K562 (cell line): ENCODE measurements at regions not wholly inside any gene's neighbourhood (a gene's known extent, or its start where the extent isn't known, plus 50 kb on each side); places are given as distances from the start of the nearest gene placed in this dataset.

Experiments
- ATAC-seq: fragments of 200-7000 bp; cut with Tn5 transposase; 3 replicates; pipeline ENCODE4 v1.9.1; 2020; ENCODE audit warnings: moderate library complexity
- BruUV-seq: library from RNA; stranded (reverse); fragments of 400-500 nt; replicated peaks from 2 replicates; lab custom pipeline; 2021; lab: Mats Ljungman, UMichigan
- CTCF ChIA-PET: fragments of 300-600 bp; formaldehyde crosslinking; extraction: SDS; loops from one replicate; lab custom pipeline; 2021; ENCODE audit warnings: low intra/inter-chr PET ratio; lab: Yijun Ruan, JAX
- POLR2A ChIA-PET: fragments of 300-600, 350-650 bp; sonication (Branson Sonifier 250); formaldehyde crosslinking; extraction: SDS; loops from one replicate; lab custom pipeline; 2021; ENCODE audit warnings: antibody characterized with exemption, inconsistent platforms; lab: Yijun Ruan, JAX
- DNase-seq, 4 experiments: peaks; one replicate each; pipeline versions ENCODE4 v3.0.0 to v3.0.0-alpha.2; 2011 to 2018; ENCODE audit warnings: low spot score in 3 of 4, mixed read lengths in 3 of 4; ENCODE audit errors: extremely low read depth in 1 of 4
- FAIRE-seq: peaks from 2 replicates; lab custom pipeline; 2011; peaks lifted over from hg19 to GRCh38; lab: Jason Lieb, UNC
- H2AFZ ChIP-seq: 2 replicates; pipeline ENCODE4 v1.6.0; 2011; ENCODE audit warnings: low read depth, low read length, control low read depth, inconsistent platforms
- H3K27ac ChIP-seq: fragments of 200-600 bp; 3 replicates; pipeline ENCODE4 v1.8.0; 2011; ENCODE audit warnings: low read depth, mild to moderate bottlenecking, control low read depth, inconsistent platforms, low read length, moderate library complexity, mixed read lengths; ENCODE audit errors: extremely low read depth
- H3K27me3 ChIP-seq, 2 experiments: fragments of 300-600 bp in 1 of 2; 2 replicates in 1 of 2; 3 replicates in 1 of 2; pipeline versions ENCODE4 v1.6.0 to v1.8.0; 2011; ENCODE audit warnings: inconsistent platforms in 2 of 2, low read length in 2 of 2, mild to moderate bottlenecking in 1 of 2, mixed read lengths in 1 of 2, moderate library complexity in 1 of 2; ENCODE audit not compliant: control insufficient read depth in 2 of 2, insufficient read depth in 2 of 2
- H3K36me3 ChIP-seq: fragments of 300-600 bp; 3 replicates; pipeline ENCODE4 v1.8.0; 2011; ENCODE audit warnings: mild to moderate bottlenecking, low read length, inconsistent platforms; ENCODE audit not compliant: control insufficient read depth, insufficient read depth
- H3K4me1 ChIP-seq, 2 experiments: fragments of 200-600 bp in 1 of 2; replicated peaks in 1 of 2; 2 replicates in 1 of 2; 3 replicates in 1 of 2; pipeline versions ENCODE4 v1.5.1 to v1.8.0; 2011; ENCODE audit warnings: inconsistent platforms in 2 of 2, low read length in 2 of 2, mild to moderate bottlenecking in 1 of 2, mixed read lengths in 1 of 2, moderate library complexity in 1 of 2; ENCODE audit not compliant: control insufficient read depth in 2 of 2, insufficient read depth in 2 of 2
- H3K4me2 ChIP-seq: 2 replicates; pipeline ENCODE4 v1.6.1; 2011; ENCODE audit warnings: low read length, control low read depth, inconsistent platforms, mixed read lengths; ENCODE audit not compliant: insufficient read depth
- H3K4me3 ChIP-seq: fragments of 200-600 bp; sonication (generic), shearing (Covaris generic); 2 replicates; pipeline ENCODE4 v1.5.1; 2016; ENCODE audit warnings: control low read depth, inconsistent platforms
- H3K79me2 ChIP-seq: fragments of 200-600 bp; 3 replicates; pipeline ENCODE4 v1.8.0; 2011; ENCODE audit warnings: low read length, inconsistent platforms; ENCODE audit not compliant: control insufficient read depth, insufficient read depth
- H3K9ac ChIP-seq, 2 experiments: 2 replicates each; pipeline versions ENCODE4 v1.6.0 to v1.6.1; 2011; ENCODE audit warnings: low read depth in 2 of 2, low read length in 2 of 2, control low read depth in 1 of 2, inconsistent platforms in 1 of 2, mild to moderate bottlenecking in 1 of 2, mixed read lengths in 1 of 2; ENCODE audit not compliant: insufficient read depth in 1 of 2
- H3K9me1 ChIP-seq: one replicate; pipeline ENCODE4 v1.6.0; 2011; ENCODE audit warnings: inconsistent platforms, mild to moderate bottlenecking, low read length, moderate library complexity; ENCODE audit not compliant: control insufficient read depth, insufficient read depth
- H3K9me3 ChIP-seq: replicated peaks from 2 replicates; pipeline ENCODE4 v1.5.1; 2011; ENCODE audit warnings: low read depth, low read length, inconsistent platforms; ENCODE audit not compliant: control insufficient read depth, insufficient read depth
- H4K20me1 ChIP-seq: replicated peaks from 2 replicates; pipeline ENCODE4 v1.6.1; 2011; ENCODE audit warnings: low read length, inconsistent platforms, mixed read lengths; ENCODE audit not compliant: control insufficient read depth, insufficient read depth
- BRD9 ChIP-seq: fragments of 450-650 bp; IDR thresholded peaks from 2 replicates; pipeline ENCODE4 v1.6.1; 2018; ENCODE audit warnings: low read depth; ENCODE audit not compliant: partially characterized antibody
- CBX3 ChIP-seq, 2 experiments: IDR thresholded peaks; 1 replicate in 1 of 2; 2 replicates in 1 of 2; pipeline ENCODE4 v1.6.1; 2012; ENCODE audit warnings: inconsistent platforms in 2 of 2, low read length in 2 of 2, borderline replicate concordance in 1 of 2, control low read depth in 1 of 2
- CEBPB ChIP-seq: fragments of 450-650 bp; IDR thresholded peaks from 2 replicates; pipeline ENCODE4 v1.6.1; 2016; ENCODE audit warnings: missing genetic modification characterization, missing compliant biosample characterization
- EZH2 ChIP-seq: IDR thresholded peaks from 2 replicates; pipeline ENCODE4 v1.6.1; 2012; ENCODE audit warnings: low read depth, mild to moderate bottlenecking, inconsistent platforms, low read length, borderline replicate concordance
- GATAD2A ChIP-seq: fragments of 450-650 bp; IDR thresholded peaks from 2 replicates; pipeline ENCODE4 v1.6.1; 2017
- NCOA1 ChIP-seq: fragments of 450-650 bp; IDR thresholded peaks from 2 replicates; pipeline ENCODE4 v1.6.1; 2016; ENCODE audit warnings: low read depth
- NELFE ChIP-seq: IDR thresholded peaks from 2 replicates; pipeline ENCODE4 v1.6.1; 2011; ENCODE audit warnings: mild to moderate bottlenecking; ENCODE audit not compliant: insufficient read depth, insufficient read length
- PCBP2 ChIP-seq: fragments of 200-400 bp; formaldehyde crosslinking; IDR thresholded peaks from 2 replicates; pipeline ENCODE4 v1.6.1; 2018; ENCODE audit warnings: low read length, low read depth, mild to moderate bottlenecking, moderate library complexity; ENCODE audit not compliant: poor library complexity, severe bottlenecking
- SIX5 ChIP-seq, 2 experiments: IDR thresholded peaks; 2 replicates each; pipeline ENCODE4 v1.6.1; 2011; ENCODE audit warnings: low read length in 2 of 2, borderline replicate concordance in 1 of 2, low read depth in 1 of 2, mild to moderate bottlenecking in 1 of 2, moderate library complexity in 1 of 2; ENCODE audit not compliant: insufficient read depth in 1 of 2
- SMARCA5 ChIP-seq: fragments of 450-650 bp; IDR thresholded peaks from 2 replicates; pipeline ENCODE4 v1.6.1; 2016
- SMARCC2 ChIP-seq: fragments of 450-650 bp; IDR thresholded peaks from 2 replicates; pipeline ENCODE4 v1.6.1; 2017; ENCODE audit warnings: antibody characterized with exemption, moderate library complexity, mild to moderate bottlenecking, low read depth
- SREBF2 ChIP-seq: sonication (generic); formaldehyde crosslinking; IDR thresholded peaks from 2 replicates; pipeline ENCODE4 v1.4.0; 2020; ENCODE audit warnings: mild to moderate bottlenecking, missing genetic modification reagents
- TAF15 ChIP-seq: fragments of 200-400 bp; formaldehyde crosslinking; IDR thresholded peaks from 2 replicates; pipeline ENCODE4 v1.6.1; 2017; ENCODE audit warnings: mild to moderate bottlenecking, low read depth, low read length, moderate library complexity
- TCFL5 ChIP-seq: fragments of 250-450 bp; sonication (Bioruptor Pico); conservative IDR thresholded peaks from 2 replicates; pipeline ENCODE4 v1.6.1; 2021; ENCODE audit warnings: mild to moderate bottlenecking, moderate library complexity, matching md5 sums
- ZBED1 ChIP-seq: IDR thresholded peaks from 2 replicates; pipeline ENCODE4 v1.6.1; 2014
- ZNF165 ChIP-seq: fragments of 250-450 bp; sonication (Bioruptor Pico); IDR thresholded peaks from 2 replicates; pipeline ENCODE4 v1.4.0; 2020; ENCODE audit warnings: borderline replicate concordance
- WGBS: fragments of 100-300 bp; shearing (Covaris generic); methylation state at CpG from one replicate; pipeline ENCODE4 v1.1.6; 2016; ENCODE audit warnings: low coverage, mixed read lengths; ENCODE audit not compliant: insufficient coverage; ENCODE audit errors: missing lambda C conversion rate; 5-methylcytosine and 5-hydroxymethylcytosine counted together
- in situ Hi-C: fragments of 300-500 bp; cut with MboI; formaldehyde crosslinking; loops from 4 replicates; pipeline ENCODE4 v1.15.0; 2018; ENCODE audit warnings: inconsistent platforms, mixed read lengths
- intact Hi-C: fragments of 100-400 bp; cut with micrococcal nuclease; formaldehyde crosslinking; loops from 2 replicates; pipeline ENCODE4 v1.14.2; 2022
- TF ChIP-seq, protein P1 (sequence below), 3 experiments: IDR thresholded peaks in 2 of 3; conservative IDR thresholded peaks in 1 of 3; 2 replicates each; pipeline ENCODE4 v1.5.1; 2011 to 2012; ENCODE audit warnings: low read length in 3 of 3, mild to moderate bottlenecking in 3 of 3, control low read depth in 2 of 3, improper control_type of control experiment in 1 of 3, inconsistent platforms in 1 of 3, low read depth in 1 of 3, mixed read lengths in 1 of 3, moderate library complexity in 1 of 3; ENCODE audit not compliant: insufficient read depth in 2 of 3

DNA sequence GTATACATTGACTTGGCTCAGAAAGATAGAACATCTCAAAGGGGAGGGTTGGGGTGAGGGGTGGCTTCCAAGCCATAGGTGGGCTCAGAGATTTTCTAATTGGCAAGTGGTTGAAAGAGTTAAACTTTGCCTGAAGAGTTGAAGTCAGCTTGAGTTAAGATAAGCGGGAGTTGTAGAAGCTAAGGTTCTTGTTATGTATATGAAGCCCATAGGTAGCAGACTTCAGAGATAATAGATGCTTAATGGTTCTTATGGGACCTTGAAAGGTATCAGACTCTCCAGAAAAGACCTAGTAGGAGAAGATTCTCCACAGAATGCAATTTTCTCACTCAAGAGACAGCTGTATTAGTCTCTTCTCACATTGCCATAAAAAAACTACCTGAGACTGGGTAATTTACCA is 599.1 kb upstream of the CPEB2 start:
- FAIRE-seq = no peak
- H3K9me1 ChIP-seq = no peaks in the 10 kb centered on the region

DNA sequence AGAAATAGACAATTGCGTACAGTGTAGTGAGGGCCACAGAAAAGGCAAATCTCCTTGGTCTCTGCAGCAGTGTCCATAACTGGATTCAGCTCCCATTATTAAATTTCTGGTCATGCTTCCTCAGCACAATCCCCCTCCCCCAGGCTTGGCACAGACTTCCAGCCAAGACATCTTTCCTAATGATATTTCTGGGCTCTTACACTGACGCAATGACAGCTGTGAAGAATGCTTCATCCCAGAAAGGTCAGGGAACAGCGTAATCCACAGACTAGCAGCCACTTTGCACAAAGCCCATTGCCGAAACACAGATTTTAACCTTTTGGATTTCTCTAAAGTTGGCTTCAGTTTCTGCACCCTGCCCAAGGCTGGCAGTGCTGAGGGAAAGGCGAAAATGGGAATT is 597.6 kb upstream of the CPEB2 start:
- Histone ChIP-seq H3K9ac (no peak overlapping the region), H2AFZ (no peak overlapping the region), H3K9me3 (no peaks in the 10 kb centered on the region), H3K4me2 (no peak overlapping the region), H3K79me2 (no peaks in the 10 kb centered on the region), H3K4me3 (no peak overlapping the region), H3K36me3 (no peaks in the 10 kb centered on the region), H3K27me3 (no peaks in the 10 kb centered on the region), H4K20me1 (no peaks in the 10 kb centered on the region), H3K9me1 (no peaks in the 10 kb centered on the region), H3K27ac (no peak overlapping the region), H3K4me1 (no peaks in the 10 kb centered on the region)
- ATAC-seq (no peak), DNase-seq (no peak), FAIRE-seq (no peak)
- POLR2A ChIA-PET = no interaction called here
- in situ Hi-C loops = no loop called here
- 2% methylated on average over 5 of the region's 5 CpGs for WGBS
- no TSS peak for BruUV-seq
- intact Hi-C loops = no loop called here
- CTCF ChIA-PET = no interaction called here
- TF ChIP-seq, protein P1, sequence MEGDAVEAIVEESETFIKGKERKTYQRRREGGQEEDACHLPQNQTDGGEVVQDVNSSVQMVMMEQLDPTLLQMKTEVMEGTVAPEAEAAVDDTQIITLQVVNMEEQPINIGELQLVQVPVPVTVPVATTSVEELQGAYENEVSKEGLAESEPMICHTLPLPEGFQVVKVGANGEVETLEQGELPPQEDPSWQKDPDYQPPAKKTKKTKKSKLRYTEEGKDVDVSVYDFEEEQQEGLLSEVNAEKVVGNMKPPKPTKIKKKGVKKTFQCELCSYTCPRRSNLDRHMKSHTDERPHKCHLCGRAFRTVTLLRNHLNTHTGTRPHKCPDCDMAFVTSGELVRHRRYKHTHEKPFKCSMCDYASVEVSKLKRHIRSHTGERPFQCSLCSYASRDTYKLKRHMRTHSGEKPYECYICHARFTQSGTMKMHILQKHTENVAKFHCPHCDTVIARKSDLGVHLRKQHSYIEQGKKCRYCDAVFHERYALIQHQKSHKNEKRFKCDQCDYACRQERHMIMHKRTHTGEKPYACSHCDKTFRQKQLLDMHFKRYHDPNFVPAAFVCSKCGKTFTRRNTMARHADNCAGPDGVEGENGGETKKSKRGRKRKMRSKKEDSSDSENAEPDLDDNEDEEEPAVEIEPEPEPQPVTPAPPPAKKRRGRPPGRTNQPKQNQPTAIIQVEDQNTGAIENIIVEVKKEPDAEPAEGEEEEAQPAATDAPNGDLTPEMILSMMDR (IDR thresholded peaks at IDR 0.05 in 2 of 3, conservative IDR thresholded peaks at IDR 0.05 in 1 of 3; ENCODE audit: insufficient read depth in 2 of 3, low read depth in 1 of 3, low read length in 3 of 3) = no peak
- no peak for TF ChIP-seq ZNF165
- no peak for TF ChIP-seq TCFL5 (CRISPR knock-in tag)
- TF ChIP-seq TAF15 = no peak
- TF ChIP-seq SMARCA5 = no peak
- no peak for TF ChIP-seq CBX3 (IDR thresholded peaks at IDR 0.05; ENCODE audit: borderline replicate concordance in 1 of 2, low read length in 2 of 2)
- TF ChIP-seq SREBF2 = no peak
- no peak for TF ChIP-seq BRD9
- TF ChIP-seq EZH2 = no peak
- no peak for TF ChIP-seq GATAD2A
- no peak for TF ChIP-seq PCBP2
- TF ChIP-seq CEBPB (tag) = no peak
- TF ChIP-seq SIX5 (IDR thresholded peaks at IDR 0.05; ENCODE audit: borderline replicate concordance in 1 of 2, insufficient read depth in 1 of 2, low read depth in 1 of 2, low read length in 2 of 2) = no peak
- TF ChIP-seq NELFE = no peak

More for the DNA sequence above, 599.1 kb upstream of the CPEB2 start:
- intact Hi-C loops = no loop called here
- WGBS = 0% methylated on average over 1 of the region's 1 CpG
- H4K20me1 ChIP-seq = no peaks in the 10 kb centered on the region
- no peak overlapping the region for H3K4me3 ChIP-seq
- no peaks in the 10 kb centered on the region for H3K36me3 ChIP-seq
- BruUV-seq = no TSS peak
- ChIA-PET CTCF (no interaction called here), POLR2A (no interaction called here)
- H2AFZ ChIP-seq = no peak overlapping the region
- H3K4me2 ChIP-seq = no peak overlapping the region
- no peak for ATAC-seq
- no peaks in the 10 kb centered on the region for H3K27me3 ChIP-seq
- H3K4me1 ChIP-seq = no peaks in the 10 kb centered on the region
- DNase-seq = no peak
- TF ChIP-seq ZBED1 = no peak
- no peak for TF ChIP-seq SMARCC2
- TF ChIP-seq NCOA1 = no peak
- in situ Hi-C loops = no loop called here
- no peak overlapping the region for H3K27ac ChIP-seq
- no peaks in the 10 kb centered on the region for H3K79me2 ChIP-seq
- no peak overlapping the region for H3K9ac ChIP-seq
- H3K9me3 ChIP-seq = no peaks in the 10 kb centered on the region
